GM21786 (cell line): ENCODE measurements at regions not wholly inside any gene's neighbourhood (a gene's known extent, or its start where the extent isn't known, plus 50 kb on each side); places are given as distances from the start of the nearest gene placed in this dataset.

ENCODE experiments used
- ATAC-seq: cut with Tn5 transposase; IDR thresholded peaks from one replicate; pipeline ENCODE4 v1.9.1; 2021; ENCODE audit not compliant: unreplicated experiment

DNA sequence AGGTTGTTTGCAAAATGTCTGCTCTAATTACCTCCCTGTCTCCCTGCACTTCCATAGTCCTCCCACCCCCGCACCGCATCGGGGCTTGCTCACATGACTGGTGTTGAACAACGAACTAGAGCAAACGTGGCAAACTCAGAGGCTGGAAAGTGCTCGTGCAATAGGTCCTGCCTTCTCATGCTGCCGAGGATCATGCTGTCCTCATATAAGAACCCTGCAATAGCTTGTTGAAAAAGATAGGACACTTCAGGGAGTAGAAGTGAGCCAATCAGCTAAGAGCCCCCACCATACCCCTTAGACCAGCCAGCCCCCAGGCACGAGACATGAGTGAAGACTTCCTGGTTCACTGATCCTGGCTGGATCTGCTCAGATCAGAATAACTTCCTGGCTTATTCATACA lies 219.2 kb downstream of the C6orf118 start:
- no peak for ATAC-seq

DNA sequence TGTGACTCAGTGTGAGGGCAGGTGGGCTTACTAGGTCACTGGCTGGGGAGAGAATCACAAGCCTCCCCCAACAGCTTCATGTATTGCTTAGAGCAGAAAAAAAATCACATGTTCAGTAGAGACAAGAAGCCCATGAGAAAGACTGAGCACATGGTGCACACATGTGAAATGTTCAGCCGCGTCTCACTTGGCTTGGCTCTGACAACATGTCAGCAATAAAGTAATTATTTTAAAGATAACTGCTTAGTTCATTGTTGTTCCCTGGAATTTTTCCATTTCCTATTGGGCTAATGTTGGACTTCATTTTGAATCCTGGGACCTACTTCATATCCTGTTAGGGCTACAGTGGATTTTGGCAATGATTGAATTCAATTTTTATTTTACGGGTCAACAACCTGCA lies 222.6 kb downstream of the C6orf118 start:
- ATAC-seq, result no peak

DNA sequence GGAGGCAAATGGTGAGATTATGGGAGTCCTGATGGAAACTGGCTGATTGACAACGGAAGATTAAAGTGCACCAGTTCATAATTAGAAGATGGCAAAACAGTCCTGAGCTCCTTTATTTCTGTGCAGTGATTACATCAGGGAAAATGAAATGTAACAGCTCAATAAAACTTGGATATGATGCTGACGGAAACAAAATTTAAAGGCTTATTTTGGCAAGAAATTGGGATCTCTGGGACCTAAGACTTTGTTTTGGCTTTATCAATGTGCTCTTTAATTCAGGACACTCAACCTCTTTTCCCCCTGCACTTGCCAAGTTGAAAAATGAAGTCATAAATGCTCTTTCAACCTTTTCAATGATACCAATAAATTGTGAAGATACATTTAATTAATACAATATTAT lies 226.8 kb downstream of the C6orf118 start:
- ATAC-seq, result no peak

DNA sequence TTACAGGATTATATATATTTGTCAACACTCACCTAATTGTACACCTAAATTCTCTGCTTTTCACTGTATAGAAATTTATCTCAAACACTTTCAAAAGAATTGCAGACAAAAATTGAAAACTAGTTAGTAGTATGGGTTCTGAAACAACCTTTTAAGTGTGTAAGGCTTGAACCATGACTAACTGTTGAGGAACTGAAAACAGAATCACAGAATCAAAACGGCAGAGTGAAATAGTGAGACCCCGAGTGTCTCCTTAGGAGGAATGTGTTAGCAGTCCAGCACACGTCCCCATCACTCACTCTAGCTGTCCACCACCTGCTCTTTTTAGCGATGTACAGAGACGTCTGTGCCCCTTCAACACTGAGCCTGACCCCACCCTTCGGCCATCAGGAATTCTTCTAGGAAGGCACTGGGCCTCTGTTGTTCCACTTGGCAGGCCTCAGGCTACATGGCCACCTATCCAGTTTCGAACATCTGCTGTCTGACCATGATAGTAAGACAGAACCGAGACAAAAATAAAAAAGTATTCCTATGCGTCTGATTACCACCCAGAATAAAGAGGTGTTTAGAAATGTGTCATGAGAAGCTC lies 227.4 kb downstream of the C6orf118 start:
- no peak for ATAC-seq

DNA sequence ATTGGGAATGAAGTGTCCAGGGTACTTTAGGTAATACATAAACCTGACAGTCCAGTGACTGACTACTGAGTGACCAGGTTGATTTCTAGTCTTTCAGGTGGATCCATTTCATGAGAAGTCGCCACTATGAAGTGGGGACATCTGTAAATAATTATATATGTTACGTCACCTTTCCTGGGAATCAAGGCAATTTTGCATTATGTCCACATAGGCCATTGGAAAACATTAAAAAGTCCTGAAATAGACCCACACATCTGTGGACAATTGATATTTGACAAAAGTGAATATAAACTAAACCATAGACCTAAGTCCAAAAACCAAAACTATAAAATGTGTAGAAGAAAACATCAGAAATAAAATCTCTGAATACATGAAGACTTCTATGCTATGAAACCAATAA lies 231.5 kb downstream of the C6orf118 start:
- no peak for ATAC-seq

DNA sequence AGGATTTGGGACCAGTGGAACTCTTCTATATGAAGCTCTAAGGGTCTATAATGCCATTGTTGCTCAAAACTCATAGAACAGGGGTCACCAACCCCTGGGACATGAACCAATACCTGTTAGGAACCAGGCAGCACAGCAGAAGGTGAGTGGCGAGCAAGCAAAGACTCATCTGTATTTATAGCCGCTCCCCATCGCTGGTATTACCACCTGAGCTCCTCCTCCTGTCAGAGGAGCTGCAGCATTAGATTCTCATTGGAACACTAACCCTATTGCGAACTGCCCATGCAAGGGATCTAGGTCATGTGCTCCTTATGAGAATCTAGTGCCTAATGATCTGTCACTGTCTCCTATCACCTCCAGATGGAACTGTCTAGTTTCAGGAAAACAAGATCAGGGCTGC lies 237.5 kb downstream of the C6orf118 start:
- ATAC-seq, result no peak

DNA sequence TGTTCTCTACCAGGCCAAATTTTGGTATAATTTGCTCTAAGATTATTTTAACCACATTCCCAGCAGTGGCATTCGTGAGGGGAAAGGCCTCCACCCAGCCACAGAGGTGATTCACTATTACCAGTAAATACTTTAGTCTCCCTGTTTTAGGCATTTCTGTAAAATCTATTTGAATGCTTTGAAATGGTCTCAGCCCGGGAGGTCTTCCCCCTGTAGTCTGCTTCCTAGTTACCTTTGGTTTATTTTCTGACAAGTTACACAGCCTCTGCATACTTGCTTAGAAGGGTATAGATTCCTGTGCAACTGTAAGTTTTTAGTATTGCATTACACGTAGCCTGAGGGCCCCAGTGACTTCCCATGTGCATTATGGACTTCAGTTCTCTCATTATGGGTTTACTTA lies 248.7 kb downstream of the C6orf118 start:
- no peak for ATAC-seq

DNA sequence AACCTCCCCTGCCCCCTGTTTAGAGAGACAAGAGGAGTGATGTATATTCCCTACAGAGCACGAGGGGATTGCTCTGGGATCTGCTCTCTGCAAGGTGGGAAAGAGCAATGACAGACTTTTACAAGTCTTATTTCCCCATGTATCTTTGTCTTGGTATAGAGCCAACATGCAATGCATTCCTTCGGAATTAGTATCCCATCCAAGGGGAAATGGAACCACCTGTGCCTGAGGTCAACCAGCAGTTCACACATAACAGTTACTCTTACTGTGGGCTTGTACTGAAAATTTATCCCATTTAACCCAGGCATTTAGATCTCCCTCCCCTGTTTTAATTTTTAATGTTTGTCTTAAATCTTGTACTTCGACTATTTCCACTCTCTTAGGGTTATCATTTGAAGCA lies 250.4 kb downstream of the C6orf118 start:
- ATAC-seq, result no peak

DNA sequence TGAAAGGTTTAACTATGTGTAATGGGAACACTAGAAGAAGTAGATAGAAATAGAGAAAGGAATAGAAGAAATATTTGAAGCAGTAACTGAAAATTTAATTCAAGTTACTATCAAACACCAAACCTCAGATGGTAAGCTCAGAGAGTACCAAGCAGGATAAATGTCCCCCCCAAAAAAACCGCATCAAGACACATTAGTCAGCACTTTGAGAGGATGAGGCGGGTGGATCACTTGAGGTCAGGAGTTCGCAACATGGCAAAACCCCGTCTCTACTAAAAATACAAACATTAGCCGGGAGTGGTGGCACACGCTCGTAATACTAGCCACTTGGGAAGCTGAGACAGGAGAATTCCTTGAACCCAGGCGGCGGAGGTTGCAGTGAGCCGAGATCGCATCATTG lies 253.1 kb downstream of the C6orf118 start:
- ATAC-seq, result no peak

DNA sequence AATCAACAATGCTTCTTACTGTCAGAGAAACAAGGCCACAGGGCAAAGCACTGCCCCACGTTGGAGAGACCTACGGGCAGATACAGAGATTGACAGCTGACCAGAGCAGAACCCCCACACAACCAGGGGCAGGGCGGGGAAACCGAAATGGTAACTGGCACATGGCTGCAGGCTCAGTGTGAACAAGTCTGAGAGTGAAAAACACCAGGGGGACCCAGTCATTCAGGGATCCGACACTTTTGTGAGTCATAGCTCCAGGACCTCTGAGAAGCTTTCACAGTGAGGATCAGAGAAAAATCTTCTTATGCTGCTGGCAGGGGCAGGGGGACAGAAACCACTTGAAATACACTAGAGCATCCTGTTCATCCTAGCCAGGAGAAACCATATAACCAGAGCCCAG lies 254.2 kb downstream of the C6orf118 start:
- ATAC-seq, result no peak

DNA sequence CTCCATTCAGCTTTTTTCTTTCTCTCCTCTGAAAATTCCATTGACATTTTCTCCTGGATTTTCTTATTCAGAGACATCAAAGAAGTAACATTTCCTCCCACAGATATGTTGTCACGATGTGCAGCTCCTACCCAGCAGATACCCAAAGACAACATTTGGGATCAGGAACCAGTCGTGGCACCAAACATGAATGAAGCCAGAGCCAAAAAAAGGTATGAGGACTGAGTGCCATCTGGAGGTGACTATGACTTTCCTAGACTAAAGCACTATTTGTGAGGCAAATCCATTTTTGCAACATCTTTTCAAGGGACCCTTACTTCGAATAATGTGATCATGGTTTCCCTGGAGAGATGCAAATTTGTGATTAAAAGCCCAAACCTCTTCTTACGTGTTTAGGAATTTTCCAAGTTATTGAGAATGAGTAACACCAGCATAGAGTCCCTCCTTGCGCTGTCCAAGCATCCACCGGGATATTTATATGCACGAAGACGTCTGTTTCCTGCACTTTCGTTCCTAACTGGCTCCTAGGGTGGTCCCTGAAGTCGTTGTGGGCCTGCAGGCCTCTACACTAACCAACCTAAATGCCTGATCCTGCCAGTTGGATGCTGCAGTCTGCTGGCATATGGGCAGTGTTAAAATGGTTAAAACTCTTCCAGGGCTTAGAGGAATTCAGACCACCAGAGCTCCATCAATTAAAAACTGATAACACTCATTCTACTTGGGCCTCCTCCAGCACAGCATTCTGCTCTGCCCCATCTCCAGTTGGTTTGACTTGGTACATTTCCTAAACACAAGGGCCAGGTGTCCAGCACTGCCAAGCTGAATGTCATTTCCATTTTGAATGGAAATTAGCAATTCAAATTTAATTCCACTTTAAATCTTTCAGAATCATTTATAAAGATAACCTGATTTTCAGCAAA lies 256.6 kb downstream of the C6orf118 start:
- no peak for ATAC-seq

DNA sequence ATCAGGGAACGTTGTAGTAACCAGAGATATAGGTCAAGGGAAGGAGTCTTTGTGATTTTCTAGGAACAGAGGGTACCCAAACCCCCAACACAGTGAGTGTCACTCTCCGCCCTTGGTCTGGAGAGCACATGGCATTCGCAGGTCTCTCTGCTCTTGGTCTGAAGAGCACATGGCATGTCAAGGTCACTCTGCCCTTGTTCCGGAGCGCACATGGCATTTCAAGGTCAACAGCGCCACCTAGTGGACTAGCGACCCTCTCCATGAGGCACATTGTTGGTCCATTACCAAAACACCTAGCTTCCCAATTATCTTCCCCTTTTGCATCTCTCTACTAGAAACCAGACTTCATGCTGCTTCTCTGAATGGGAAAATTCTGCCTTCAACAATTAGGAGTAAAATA lies 260.0 kb downstream of the C6orf118 start:
- ATAC-seq, result no peak

DNA sequence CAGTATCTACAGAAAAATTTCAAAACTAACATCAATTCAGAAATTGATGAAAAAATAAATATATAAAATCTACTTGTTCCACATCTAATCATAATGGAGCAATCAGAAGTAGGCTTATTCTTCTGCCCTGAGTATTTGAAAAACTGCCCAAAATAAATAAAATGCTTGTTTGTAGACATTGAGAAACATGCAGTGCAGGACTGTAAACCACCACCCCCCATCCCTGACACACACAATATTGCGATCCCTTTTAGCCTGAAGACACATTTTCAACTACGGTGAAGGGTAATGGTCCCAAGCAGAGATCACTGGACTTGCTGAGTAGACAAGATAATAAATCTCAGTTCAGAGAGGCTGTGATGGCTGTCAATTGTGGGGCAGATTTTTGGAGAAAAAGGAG lies 261.5 kb downstream of the C6orf118 start:
- ATAC-seq, result no peak

DNA sequence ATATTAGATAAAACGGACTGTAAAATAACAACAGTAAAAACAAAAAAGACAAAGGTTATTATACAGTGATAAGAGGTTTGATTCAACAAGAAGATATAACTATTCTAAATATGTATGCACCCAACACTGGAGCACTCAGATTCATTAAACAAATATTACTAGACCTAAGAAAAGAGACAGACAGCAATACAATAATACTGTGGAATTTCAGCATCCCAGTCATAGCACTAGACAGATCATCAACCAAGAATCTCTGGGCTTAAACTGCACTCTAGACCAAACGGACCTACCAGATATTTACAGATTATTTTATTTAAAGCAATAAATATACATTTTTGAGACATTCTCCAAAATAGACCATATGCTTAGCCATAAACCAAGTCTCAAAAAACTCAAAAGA lies 263.8 kb downstream of the C6orf118 start:
- ATAC-seq, result no peak

DNA sequence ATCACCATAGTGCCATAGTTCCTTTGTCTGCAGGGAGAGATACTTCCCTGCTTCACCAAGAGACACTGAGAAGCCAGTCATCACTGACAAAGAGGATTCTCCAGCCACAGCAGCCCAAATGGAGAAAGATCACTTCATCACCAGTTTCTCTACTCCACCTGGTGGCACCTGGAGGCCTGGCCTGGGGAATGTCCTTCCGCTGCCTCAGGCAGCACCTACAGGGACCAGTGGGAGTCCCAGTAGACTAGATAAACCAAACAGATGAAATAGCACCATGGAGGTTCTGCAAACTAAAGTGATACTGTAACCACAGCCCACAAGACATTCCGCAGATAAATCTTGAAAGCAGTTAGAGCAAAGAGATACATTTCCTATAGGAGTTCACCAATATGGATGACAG lies 266.5 kb downstream of the C6orf118 start:
- no peak for ATAC-seq

DNA sequence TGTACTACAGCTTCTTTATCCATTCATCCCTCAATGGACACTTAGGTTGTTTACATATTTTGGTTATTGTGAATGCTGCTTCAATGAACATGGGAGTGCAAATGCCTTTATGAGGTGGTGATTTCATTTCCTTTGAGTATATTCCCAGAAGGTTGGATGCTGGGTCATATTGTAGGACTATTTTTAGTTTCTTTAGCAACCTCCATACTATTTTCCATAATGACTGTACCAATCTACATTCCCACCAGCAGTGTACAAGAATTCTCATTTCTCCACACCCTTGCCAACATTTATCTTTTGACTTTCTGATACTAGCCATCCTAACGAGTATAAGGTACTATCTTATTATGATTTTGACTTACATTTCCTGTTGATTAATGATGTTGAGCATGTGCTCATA lies 269.0 kb downstream of the C6orf118 start:
- ATAC-seq, result no peak

DNA sequence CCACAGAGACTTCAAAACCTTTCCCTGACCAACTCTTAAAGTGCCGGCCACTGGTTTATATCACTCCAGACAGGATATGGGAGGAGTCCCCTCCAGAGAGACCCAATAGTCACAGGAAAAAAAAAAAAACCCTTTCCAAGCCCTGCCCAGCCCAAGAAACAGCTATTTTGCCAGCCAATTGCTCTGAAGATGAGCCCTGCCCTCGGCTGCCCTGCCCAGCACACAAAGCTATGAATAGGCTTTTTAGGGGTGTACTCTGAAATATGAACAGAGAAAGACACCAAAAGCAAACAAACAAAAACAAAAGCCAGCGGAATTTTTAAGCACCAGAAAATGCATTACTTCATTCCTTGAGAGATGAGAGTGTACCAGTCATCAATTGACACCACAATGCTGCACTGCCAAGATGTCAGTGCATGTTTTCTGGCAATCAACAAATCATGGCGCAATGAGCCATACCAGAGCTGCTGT lies 275.1 kb downstream of the C6orf118 start:
- no peak for ATAC-seq

DNA sequence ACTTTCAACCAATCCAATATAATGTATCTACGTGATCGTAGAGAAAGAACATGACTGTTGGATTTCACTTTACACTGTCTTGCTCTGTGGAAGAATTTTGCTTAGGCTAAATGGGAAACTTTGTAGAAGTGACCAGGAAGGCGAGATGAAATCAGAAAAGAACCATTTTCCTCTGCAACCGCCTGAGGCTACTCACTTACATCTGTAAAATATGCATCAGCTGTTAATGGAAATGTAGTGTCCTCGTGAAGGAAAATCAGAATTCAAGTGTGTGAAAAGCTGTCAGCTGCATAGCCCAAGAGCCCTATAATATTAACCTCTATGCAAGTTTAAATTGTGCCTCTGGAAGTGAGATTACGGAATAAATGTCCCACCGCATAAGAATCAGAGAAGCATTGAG lies 277.9 kb downstream of the C6orf118 start:
- no peak for ATAC-seq

DNA sequence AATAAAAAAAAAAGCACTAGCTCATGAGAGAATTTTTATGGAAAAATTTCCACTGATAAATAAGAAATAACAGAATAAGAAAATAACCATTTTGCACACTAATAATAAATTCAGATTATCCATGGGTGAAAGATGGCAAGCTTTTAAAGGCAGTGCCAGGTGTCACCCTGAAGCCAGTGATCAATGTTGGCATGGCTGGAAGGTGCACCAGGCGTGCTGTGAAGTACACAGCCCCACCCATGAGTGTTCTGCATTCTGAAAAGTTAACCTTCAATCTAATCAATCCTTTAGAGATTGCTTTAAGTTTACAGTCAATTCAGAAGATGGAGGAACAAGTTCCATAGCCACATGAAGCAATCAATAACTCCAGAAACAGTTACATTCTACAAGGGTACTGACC lies 284.4 kb downstream of the C6orf118 start:
- ATAC-seq, result no peak

DNA sequence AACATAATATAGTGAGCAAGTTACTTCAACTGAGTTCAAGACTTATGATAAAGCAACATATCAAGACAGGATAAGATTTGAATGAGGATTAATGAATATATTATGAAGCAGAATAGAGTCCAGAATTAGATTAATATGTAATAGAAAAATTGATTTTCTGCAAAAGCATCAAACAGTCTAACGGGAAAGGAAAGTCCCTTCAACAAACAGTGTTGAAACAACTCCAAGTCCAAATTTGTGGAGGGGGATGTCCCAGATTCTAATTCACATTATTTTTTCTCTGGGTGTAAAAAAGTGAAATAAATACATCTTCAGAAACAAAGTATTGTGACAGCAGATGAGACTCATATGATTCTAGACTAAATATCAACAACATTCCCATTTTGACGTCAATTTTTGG lies 289.7 kb downstream of the C6orf118 start:
- ATAC-seq, result no peak

DNA sequence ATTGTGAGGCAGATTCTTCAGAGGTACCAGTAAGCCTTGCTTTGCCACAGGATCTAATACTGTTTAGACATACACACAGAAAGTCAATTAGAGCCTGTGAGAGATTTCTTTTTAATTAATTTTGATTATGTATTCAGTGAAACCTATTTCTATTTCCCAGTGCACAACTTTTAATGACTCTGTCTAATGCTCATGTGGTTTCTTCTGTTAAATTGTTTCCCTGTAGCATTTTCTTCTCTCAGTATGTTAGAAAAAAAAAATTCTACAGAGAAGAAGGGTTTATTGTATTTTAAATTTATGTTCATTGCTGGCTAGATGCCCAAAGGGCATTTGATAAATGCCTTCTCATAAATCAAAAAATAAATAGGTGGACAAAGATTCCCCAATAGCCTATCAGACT lies 293.7 kb downstream of the C6orf118 start:
- no peak for ATAC-seq

DNA sequence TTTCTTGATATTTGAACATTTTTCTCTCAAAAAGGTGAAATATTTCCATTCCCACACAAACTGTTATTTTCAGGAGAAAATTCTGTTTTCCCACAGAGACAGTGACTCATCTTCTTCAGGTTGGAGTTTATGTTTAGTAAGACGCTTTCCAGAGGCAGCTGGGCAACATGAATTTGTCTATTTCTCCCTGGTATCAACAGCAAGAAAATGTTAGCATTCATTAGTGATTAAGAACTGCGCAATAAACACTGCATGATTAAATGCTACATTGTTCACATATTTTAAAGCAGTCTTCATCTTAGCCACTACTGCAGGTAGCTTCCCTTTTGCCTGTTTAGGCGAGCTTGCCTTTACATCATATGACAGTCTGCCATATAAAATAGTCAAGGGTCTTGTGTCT lies 295.7 kb downstream of the C6orf118 start:
- ATAC-seq, result no peak

DNA sequence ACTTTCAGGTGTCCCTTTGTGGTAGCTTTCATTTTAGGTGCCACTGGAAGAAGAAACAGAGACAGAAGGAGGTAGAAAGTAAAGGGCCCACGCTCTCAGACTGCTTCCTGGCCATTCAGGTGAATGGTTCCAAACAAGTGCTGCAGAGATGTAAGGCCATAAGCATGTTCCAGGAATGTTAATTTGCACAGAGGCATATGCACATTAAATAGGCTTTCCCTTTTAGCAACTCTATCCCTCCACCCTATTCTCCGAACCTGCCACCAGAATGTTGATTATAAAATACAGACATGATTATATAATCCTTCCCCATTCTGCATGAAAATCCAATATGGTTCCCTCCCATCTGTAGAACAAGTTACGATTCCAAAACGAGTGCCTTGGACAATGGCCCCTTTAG lies 297.2 kb downstream of the C6orf118 start:
- ATAC-seq, result no peak
